Stimulated activated CD4-positive, alpha-beta T cell treated with anti-CD3 and anti-CD28 coated beads, Interleukin-12 subunit alpha, Interleukin-12 subunit beta, amount 100 ng/mL, for 24 hours (primary cell): ENCODE measurements at regions not wholly inside any gene's neighbourhood (a gene's known extent, or its start where the extent isn't known, plus 50 kb on each side); places are given as distances from the start of the nearest gene placed in this dataset.

Experiments
- DNase-seq, 2 experiments: peaks; one replicate each; pipeline ENCODE4 v3.0.0-alpha.2; 2020; ENCODE audit warnings: low read depth in 2 of 2

GRCh38 chr2:145220496-145220895 lies 700.6 kb upstream of the ZEB2 start:
- no peak for DNase-seq

GRCh38 chr2:145207884-145208283 lies 688.0 kb upstream of the ZEB2 start:
- DNase-seq, result no peak

- no peak for DNase-seq
Observed at GRCh38 chr2:145206496-145207281, 686.8 kb upstream of the ZEB2 start.

GRCh38 chr2:145203891-145204290 lies 684.0 kb upstream of the ZEB2 start:
- no peak for DNase-seq

- DNase-seq, result no peak
Observed at GRCh38 chr2:145199827-145200706, 680.1 kb upstream of the ZEB2 start.

- DNase-seq, result no peak
Observed at GRCh38 chr2:145199042-145199441, 679.1 kb upstream of the ZEB2 start.

- no peak for DNase-seq
Observed at GRCh38 chr2:145198555-145198954, 678.6 kb upstream of the ZEB2 start.

- no peak for DNase-seq
Observed at GRCh38 chr2:145197944-145198343, 678.0 kb upstream of the ZEB2 start.

- no peak for DNase-seq
Observed at GRCh38 chr2:145194673-145195072, 674.8 kb upstream of the ZEB2 start.

- DNase-seq, result no peak
Observed at GRCh38 chr2:145190031-145190703, 670.2 kb upstream of the ZEB2 start.

- DNase-seq, result no peak
Observed at GRCh38 chr2:145186303-145186702, 666.4 kb upstream of the ZEB2 start.

- DNase-seq, result no peak
Observed at GRCh38 chr2:145185696-145186095, 665.8 kb upstream of the ZEB2 start.

GRCh38 chr2:145184741-145185651 lies 665.1 kb upstream of the ZEB2 start:
- DNase-seq, result no peak

- DNase-seq, result no peak
Observed at GRCh38 chr2:145169285-145169684, 649.4 kb upstream of the ZEB2 start.

- no peak for DNase-seq
Observed at GRCh38 chr2:145168091-145168490, 648.2 kb upstream of the ZEB2 start.

- no peak for DNase-seq
Observed at GRCh38 chr2:145166731-145167302, 646.9 kb upstream of the ZEB2 start.

- no peak for DNase-seq
Observed at GRCh38 chr2:145161656-145162055, 641.7 kb upstream of the ZEB2 start.

- DNase-seq, result no peak
Observed at GRCh38 chr2:145160855-145161254, 640.9 kb upstream of the ZEB2 start.

- no peak for DNase-seq
Observed at GRCh38 chr2:145159676-145160075, 639.8 kb upstream of the ZEB2 start.

GRCh38 chr2:145157741-145158591 lies 638.0 kb upstream of the ZEB2 start:
- DNase-seq, result no peak
